ENCODE measurements at regions not wholly inside any gene's neighbourhood (a gene's known extent, or its start where the extent isn't known, plus 50 kb on each side); places are given as distances from the start of the nearest gene placed in this dataset.

DNA sequence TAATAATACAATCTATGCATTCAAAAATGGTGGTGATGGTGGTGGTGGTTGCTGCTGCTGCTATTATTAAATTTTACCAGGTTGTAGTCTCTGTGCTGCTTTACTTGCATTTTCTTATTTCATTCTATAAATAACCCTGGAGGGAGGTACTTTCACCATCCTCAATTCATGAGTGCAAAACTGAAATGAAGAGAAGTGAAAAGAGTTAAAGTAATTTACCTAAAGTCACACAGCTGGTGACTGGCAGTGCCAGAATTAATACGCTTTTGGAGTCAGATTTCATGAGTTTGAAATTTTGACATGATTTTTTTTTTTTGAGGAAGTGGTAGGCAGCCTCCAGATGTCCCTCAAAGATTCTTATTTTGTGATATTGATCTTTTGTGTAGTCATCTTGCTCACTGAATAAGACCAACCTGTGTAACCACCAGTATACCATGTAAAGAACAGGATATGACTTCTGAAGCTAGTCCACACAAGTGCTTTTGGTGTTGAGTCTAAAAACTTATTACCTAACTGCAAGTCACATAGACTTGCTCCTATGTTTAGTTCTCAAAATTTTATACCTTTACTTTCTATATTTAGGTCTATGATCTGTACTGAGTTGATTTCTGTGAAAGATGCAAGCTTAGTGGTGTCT, 218.8 kb downstream of the ZWINT start:
- no peak for TF ChIP-seq CTCF (conservative IDR thresholded peaks at IDR 0.05)
- TF ChIP-seq EZH2 (IDR thresholded peaks at IDR 0.05; ENCODE audit: low read depth): no peak
